A549 (cell line): ENCODE measurements at regions not wholly inside any gene's neighbourhood (a gene's known extent, or its start where the extent isn't known, plus 50 kb on each side); places are given as distances from the start of the nearest gene placed in this dataset.

Experiments used
- ATAC-seq, 2 experiments: fragments of 200-7000 bp in 1 of 2; fragments of >200 bp in 1 of 2; cut with Nextera tagmentation in 1 of 2; cut with Tn5 transposase in 1 of 2; 3 replicates each; pipeline versions ENCODE4 v1.8.0 to v1.9.1; 2018 to 2020; ENCODE audit warnings: mild to moderate bottlenecking in 1 of 2, moderate library complexity in 1 of 2
- CTCF ChIA-PET: fragments of 300-600 bp; sonication (Branson Sonifier 250); formaldehyde crosslinking; extraction: SDS; loops from one replicate; lab custom pipeline; 2021; ENCODE audit warnings: antibody characterized with exemption, inconsistent platforms; lab: Yijun Ruan, JAX
- POLR2A ChIA-PET: fragments of 350-600 bp; formaldehyde crosslinking; extraction: SDS; loops from one replicate; lab custom pipeline; 2021; ENCODE audit warnings: antibody characterized with exemption, inconsistent platforms; lab: Yijun Ruan, JAX
- DNase-seq, 2 experiments: peaks; one replicate each; pipeline versions ENCODE4 v3.0.0 to v3.0.0-alpha.2; 2011 to 2016; ENCODE audit warnings: low read depth in 1 of 2, low spot score in 1 of 2
- FAIRE-seq: peaks from 2 replicates; lab custom pipeline; 2011; peaks lifted over from hg19 to GRCh38; lab: Jason Lieb, UNC
- H3K27ac ChIP-seq, 2 experiments: fragments of >200 bp; sonication (Bioruptor Twin); formaldehyde crosslinking; 3 replicates each; pipeline ENCODE4 v1.5.1; 2016 to 2017
- H3K4me1 ChIP-seq: fragments of >200 bp; sonication (Bioruptor Twin); formaldehyde crosslinking; 3 replicates; pipeline ENCODE4 v1.6.1; 2016
- H3K4me2 ChIP-seq: fragments of >200 bp; sonication (Bioruptor Twin); formaldehyde crosslinking; 3 replicates; pipeline ENCODE4 v1.6.1; 2016
- H3K4me3 ChIP-seq: fragments of >200 bp; sonication (Bioruptor Twin); formaldehyde crosslinking; 3 replicates; pipeline ENCODE4 v1.5.1; 2016
- H3K9me3 ChIP-seq: fragments of >200 bp; sonication (Bioruptor Twin); formaldehyde crosslinking; 3 replicates; pipeline ENCODE4 v1.6.1; 2016
- CEBPB ChIP-seq, 2 experiments: fragments of >200 bp in 1 of 2; sonication (Bioruptor Twin) in 1 of 2; formaldehyde crosslinking in 1 of 2; IDR thresholded peaks; 2 replicates each; pipeline ENCODE4 v1.6.1; 2012 to 2016
- CHD2 ChIP-seq: fragments of 150-350 bp; IDR thresholded peaks from 2 replicates; pipeline ENCODE4 v1.6.1; 2014; ENCODE audit warnings: low read length; ENCODE audit not compliant: partially characterized antibody
- CTCF ChIP-seq: fragments of >200 bp; sonication (Bioruptor Twin); formaldehyde crosslinking; IDR thresholded peaks from 3 replicates; pipeline ENCODE4 v1.5.1; 2016
- EHF ChIP-seq: fragments of 250-450 bp; sonication (Bioruptor Pico); IDR thresholded peaks from 2 replicates; pipeline ENCODE4 v1.5.0; 2020; ENCODE audit warnings: mild to moderate bottlenecking
- FOSL2 ChIP-seq, 2 experiments: fragments of 450-650 bp in 1 of 2; fragments of >200 bp in 1 of 2; sonication (Bioruptor Twin) in 1 of 2; formaldehyde crosslinking; IDR thresholded peaks; 2 replicates each; pipeline versions ENCODE4 v1.5.0 to v1.6.1; 2016 to 2020; ENCODE audit warnings: mild to moderate bottlenecking in 1 of 2, moderate library complexity in 1 of 2
- GATA3 ChIP-seq: IDR thresholded peaks from 2 replicates; pipeline ENCODE4 v1.6.1; 2012; ENCODE audit warnings: borderline replicate concordance
- HOXA7 ChIP-seq: fragments of 250-450 bp; sonication (Bioruptor Pico); IDR thresholded peaks from 2 replicates; pipeline ENCODE4 v1.5.0; 2020; ENCODE audit warnings: mild to moderate bottlenecking, moderate library complexity
- JUN ChIP-seq, 2 experiments: fragments of >200 bp; sonication (Bioruptor Twin); formaldehyde crosslinking; IDR thresholded peaks; 2 replicates in 1 of 2; 3 replicates in 1 of 2; pipeline ENCODE4 v1.6.1; 2016 to 2017
- JUNB ChIP-seq: fragments of >200 bp; sonication (Bioruptor Twin); formaldehyde crosslinking; IDR thresholded peaks from 2 replicates; pipeline ENCODE4 v1.6.1; 2016
- KDM1A ChIP-seq: fragments of 200-600 bp; sonication (generic); IDR thresholded peaks from 2 replicates; pipeline ENCODE4 v1.6.1; 2016; ENCODE audit warnings: low read depth, mild to moderate bottlenecking
- MAX ChIP-seq: IDR thresholded peaks from 2 replicates; pipeline ENCODE4 v1.6.1; 2012
- MYC ChIP-seq: IDR thresholded peaks from 2 replicates; pipeline ENCODE4 v1.6.1; 2012; ENCODE audit warnings: mild to moderate bottlenecking, inconsistent platforms, low read length, improper control_type of control experiment, borderline replicate concordance
- NR3C1 ChIP-seq: fragments of >200 bp; sonication (Bioruptor Twin); formaldehyde crosslinking; IDR thresholded peaks from 3 replicates; pipeline ENCODE4 v1.6.1; 2017
- POLR2A ChIP-seq: IDR thresholded peaks from 2 replicates; pipeline ENCODE4 v1.6.1; 2012; ENCODE audit warnings: mild to moderate bottlenecking, low read length
- POLR2AphosphoS2 ChIP-seq: conservative IDR thresholded peaks from 2 replicates; pipeline ENCODE4 v1.6.1; 2012; ENCODE audit warnings: low read length, improper control_type of control experiment, inconsistent platforms
- RAD21 ChIP-seq, 2 experiments: fragments of >200 bp in 1 of 2; sonication (Bioruptor Twin) in 1 of 2; formaldehyde crosslinking in 1 of 2; IDR thresholded peaks in 1 of 2; conservative IDR thresholded peaks in 1 of 2; 2 replicates in 1 of 2; 3 replicates in 1 of 2; pipeline ENCODE4 v1.6.1; 2012 to 2018; ENCODE audit warnings: inconsistent platforms in 1 of 2
- RNF2 ChIP-seq: fragments of 200-600 bp; sonication (generic); IDR thresholded peaks from 2 replicates; pipeline ENCODE4 v1.6.1; 2016; ENCODE audit warnings: low read depth, mild to moderate bottlenecking, antibody characterized with exemption, moderate library complexity, borderline replicate concordance
- SMC3 ChIP-seq: fragments of >200 bp; sonication (Bioruptor Twin); formaldehyde crosslinking; IDR thresholded peaks from 3 replicates; pipeline ENCODE4 v1.6.1; 2018; ENCODE audit warnings: inconsistent platforms
- SREBF2 ChIP-seq: fragments of 450-650 bp; IDR thresholded peaks from 2 replicates; pipeline ENCODE4 v1.6.1; 2014; ENCODE audit warnings: mild to moderate bottlenecking, moderate library complexity
- ZC3H11A ChIP-seq: fragments of 450-650 bp; IDR thresholded peaks from 2 replicates; pipeline ENCODE4 v1.6.1; 2014; ENCODE audit warnings: antibody characterized with exemption, mild to moderate bottlenecking
- ZNF302 ChIP-seq: fragments of 250-450 bp; sonication (Bioruptor Pico); IDR thresholded peaks from 2 replicates; pipeline ENCODE4 v1.9.0; 2021; ENCODE audit warnings: inconsistent platforms, mild to moderate bottlenecking, moderate library complexity
- WGBS: methylation state at CpG from one replicate; pipeline ENCODE4 v1.1.6; 2017; ENCODE audit errors: missing lambda C conversion rate; 5-methylcytosine and 5-hydroxymethylcytosine counted together
- TF ChIP-seq, protein P1 (sequence below): IDR thresholded peaks from 2 replicates; pipeline ENCODE4 v1.6.1; 2012
- TF ChIP-seq, protein P2 (sequence below): fragments of 450-650 bp; IDR thresholded peaks from 2 replicates; pipeline ENCODE4 v1.6.1; 2014; ENCODE audit warnings: antibody characterized with exemption
- TF ChIP-seq, protein P3 (sequence below): IDR thresholded peaks from 2 replicates; pipeline ENCODE4 v1.6.1; 2012; ENCODE audit warnings: low read depth, borderline replicate concordance
- TF ChIP-seq, protein P4 (sequence below): fragments of 250-450 bp; sonication (Bioruptor Pico); IDR thresholded peaks from 2 replicates; pipeline ENCODE4 v1.5.0; 2021; ENCODE audit warnings: mild to moderate bottlenecking, moderate library complexity, borderline replicate concordance
- TF ChIP-seq, protein P5 (sequence below): fragments of >200 bp; sonication (Bioruptor Twin); formaldehyde crosslinking; IDR thresholded peaks from 3 replicates; pipeline ENCODE4 v1.6.1; 2016

DNA sequence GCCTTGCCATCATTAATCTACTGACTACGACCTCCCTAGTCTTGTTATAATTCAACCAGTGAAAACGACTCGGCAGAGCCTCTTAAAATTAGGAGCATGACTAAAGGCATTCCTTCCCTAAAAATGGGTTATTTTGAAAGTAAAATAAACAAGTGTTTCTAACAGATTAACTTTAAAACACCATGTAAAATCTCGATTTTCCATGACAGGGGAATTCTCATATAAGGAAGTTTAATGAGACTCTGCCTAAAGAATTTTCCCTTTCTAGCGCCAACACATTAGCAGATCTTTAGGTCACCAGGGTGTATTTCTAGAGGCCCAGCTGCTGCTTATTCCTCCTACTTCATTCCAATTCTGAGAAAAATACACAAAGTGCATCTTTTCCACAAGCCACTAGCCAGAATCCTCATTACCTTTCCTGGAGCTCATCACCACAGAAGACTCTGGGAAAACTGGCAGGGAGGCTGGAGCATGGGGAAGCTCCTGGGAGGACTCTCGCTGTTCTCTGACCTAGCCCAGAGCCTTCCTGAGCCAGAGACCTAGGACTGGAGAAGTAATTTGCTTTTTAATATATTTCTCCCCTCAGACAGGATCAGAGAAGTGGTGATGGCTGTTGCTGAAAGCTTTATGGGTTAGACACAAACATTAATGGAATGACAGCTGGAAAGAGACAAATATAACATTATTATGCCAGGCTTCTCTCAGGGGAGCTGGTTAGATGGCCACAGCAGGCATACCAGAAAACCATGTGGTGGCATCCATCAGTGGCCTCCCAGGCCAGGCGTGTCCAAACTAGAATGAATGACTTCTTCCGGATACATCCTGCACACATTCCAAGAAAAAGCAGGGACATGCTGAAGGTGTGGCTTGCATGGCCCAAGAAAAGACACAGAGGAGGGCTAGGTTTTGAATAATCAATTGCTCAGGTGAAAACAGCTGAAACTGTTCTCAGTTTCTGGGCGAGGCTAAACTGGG lies 63.6 kb upstream of the CTTNBP2NL start:
- CTCF ChIA-PET, result interaction anchor here (0.9 kb wide), 1 partner anchor 11 kb away, joined by 3 read pairs; no protein-coding TSS in a partner anchor
- no peak for TF ChIP-seq CEBPB (IDR thresholded peaks at IDR 0.05)
- no peak for TF ChIP-seq SREBF2
- TF ChIP-seq POLR2A, result no peak
- no peak for TF ChIP-seq SMC3
- TF ChIP-seq MYC, result no peak
- no peak for TF ChIP-seq RNF2
- TF ChIP-seq ZC3H11A, result no peak
- TF ChIP-seq NR3C1, result no peak
- TF ChIP-seq, protein P1, sequence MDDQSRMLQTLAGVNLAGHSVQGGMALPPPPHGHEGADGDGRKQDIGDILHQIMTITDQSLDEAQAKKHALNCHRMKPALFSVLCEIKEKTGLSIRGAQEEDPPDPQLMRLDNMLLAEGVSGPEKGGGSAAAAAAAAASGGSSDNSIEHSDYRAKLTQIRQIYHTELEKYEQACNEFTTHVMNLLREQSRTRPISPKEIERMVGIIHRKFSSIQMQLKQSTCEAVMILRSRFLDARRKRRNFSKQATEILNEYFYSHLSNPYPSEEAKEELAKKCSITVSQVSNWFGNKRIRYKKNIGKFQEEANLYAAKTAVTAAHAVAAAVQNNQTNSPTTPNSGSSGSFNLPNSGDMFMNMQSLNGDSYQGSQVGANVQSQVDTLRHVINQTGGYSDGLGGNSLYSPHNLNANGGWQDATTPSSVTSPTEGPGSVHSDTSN, result no peak
- TF ChIP-seq JUN (IDR thresholded peaks at IDR 0.05), result no peak
- TF ChIP-seq CHD2, result no peak
- no peak for TF ChIP-seq RAD21 (conservative IDR thresholded peaks at IDR 0.05 in 1 of 2, IDR thresholded peaks at IDR 0.05 in 1 of 2)
- POLR2A ChIA-PET, result no interaction called here
- Histone ChIP-seq H3K9me3 (no peaks in the 10 kb centered on the region), H3K4me3 (no peak overlapping the region), H3K27ac (no peak overlapping the region), H3K4me1 (no peaks in the 10 kb centered on the region), H3K4me2 (no peak overlapping the region)
- no peak for FAIRE-seq
- no peak for ATAC-seq
- 16% methylated on average over 9 of the region's 9 CpGs for WGBS
- no peak for DNase-seq

GRCh38 chr1:112335351-112335750 lies 60.7 kb upstream of the CTTNBP2NL start:
- Histone ChIP-seq H3K4me1 (no peaks in the 10 kb centered on the region), H3K4me2 (no peak overlapping the region), H3K4me3 (no peak overlapping the region)
- ChIA-PET CTCF (interaction anchor here (0.7 to 2.0 kb wide), 2 partner anchors 11 to 23 kb away, joined by 5 to 10 read pairs; no protein-coding TSS in a partner anchor), POLR2A (no interaction called here)
- no peak for FAIRE-seq
- 23% methylated on average over 3 of the region's 3 CpGs for WGBS
- no peak for TF ChIP-seq POLR2AphosphoS2
- TF ChIP-seq, protein P2, sequence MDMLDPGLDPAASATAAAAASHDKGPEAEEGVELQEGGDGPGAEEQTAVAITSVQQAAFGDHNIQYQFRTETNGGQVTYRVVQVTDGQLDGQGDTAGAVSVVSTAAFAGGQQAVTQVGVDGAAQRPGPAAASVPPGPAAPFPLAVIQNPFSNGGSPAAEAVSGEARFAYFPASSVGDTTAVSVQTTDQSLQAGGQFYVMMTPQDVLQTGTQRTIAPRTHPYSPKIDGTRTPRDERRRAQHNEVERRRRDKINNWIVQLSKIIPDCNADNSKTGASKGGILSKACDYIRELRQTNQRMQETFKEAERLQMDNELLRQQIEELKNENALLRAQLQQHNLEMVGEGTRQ, result no peak
- no peak for TF ChIP-seq ZNF302
- TF ChIP-seq, protein P3, sequence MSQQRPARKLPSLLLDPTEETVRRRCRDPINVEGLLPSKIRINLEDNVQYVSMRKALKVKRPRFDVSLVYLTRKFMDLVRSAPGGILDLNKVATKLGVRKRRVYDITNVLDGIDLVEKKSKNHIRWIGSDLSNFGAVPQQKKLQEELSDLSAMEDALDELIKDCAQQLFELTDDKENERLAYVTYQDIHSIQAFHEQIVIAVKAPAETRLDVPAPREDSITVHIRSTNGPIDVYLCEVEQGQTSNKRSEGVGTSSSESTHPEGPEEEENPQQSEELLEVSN, result no peak
- no peak for TF ChIP-seq JUNB
- no peak for TF ChIP-seq EHF (CRISPR knock-in tag)
- TF ChIP-seq, protein P1, result no peak
- TF ChIP-seq KDM1A, result no peak
- no peak for TF ChIP-seq GATA3
- no peak for TF ChIP-seq NR3C1
- no peak for TF ChIP-seq CTCF
- TF ChIP-seq, protein P4, sequence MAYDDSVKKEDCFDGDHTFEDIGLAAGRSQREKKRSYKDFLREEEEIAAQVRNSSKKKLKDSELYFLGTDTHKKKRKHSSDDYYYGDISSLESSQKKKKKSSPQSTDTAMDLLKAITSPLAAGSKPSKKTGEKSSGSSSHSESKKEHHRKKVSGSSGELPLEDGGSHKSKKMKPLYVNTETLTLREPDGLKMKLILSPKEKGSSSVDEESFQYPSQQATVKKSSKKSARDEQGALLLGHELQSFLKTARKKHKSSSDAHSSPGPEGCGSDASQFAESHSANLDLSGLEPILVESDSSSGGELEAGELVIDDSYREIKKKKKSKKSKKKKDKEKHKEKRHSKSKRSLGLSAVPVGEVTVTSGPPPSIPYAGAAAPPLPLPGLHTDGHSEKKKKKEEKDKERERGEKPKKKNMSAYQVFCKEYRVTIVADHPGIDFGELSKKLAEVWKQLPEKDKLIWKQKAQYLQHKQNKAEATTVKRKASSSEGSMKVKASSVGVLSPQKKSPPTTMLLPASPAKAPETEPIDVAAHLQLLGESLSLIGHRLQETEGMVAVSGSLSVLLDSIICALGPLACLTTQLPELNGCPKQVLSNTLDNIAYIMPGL (CRISPR knock-in tag), result no peak
- no peak for TF ChIP-seq HOXA7 (CRISPR knock-in tag)
- TF ChIP-seq, protein P5, sequence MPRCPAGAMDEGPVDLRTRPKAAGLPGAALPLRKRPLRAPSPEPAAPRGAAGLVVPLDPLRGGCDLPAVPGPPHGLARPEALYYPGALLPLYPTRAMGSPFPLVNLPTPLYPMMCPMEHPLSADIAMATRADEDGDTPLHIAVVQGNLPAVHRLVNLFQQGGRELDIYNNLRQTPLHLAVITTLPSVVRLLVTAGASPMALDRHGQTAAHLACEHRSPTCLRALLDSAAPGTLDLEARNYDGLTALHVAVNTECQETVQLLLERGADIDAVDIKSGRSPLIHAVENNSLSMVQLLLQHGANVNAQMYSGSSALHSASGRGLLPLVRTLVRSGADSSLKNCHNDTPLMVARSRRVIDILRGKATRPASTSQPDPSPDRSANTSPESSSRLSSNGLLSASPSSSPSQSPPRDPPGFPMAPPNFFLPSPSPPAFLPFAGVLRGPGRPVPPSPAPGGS, result no peak
- no peak for TF ChIP-seq MAX
- no peak for TF ChIP-seq FOSL2 (IDR thresholded peaks at IDR 0.05)
- TF ChIP-seq FOSL2 (CRISPR knock-in tag; IDR thresholded peaks at IDR 0.05), result no peak
- TF ChIP-seq, all 56 proteins: peak for 0
- Histone ChIP-seq H3K9me3 (no peaks in the 10 kb centered on the region), H3K27ac (no peak overlapping the region)
- no peak for DNase-seq
- no peak for ATAC-seq
